Activated T-cell treated with anti-CD3 and anti-CD28 coated beads, Interleukin-2, amount 50 U/mL, for 72 hours (primary cell): ENCODE measurements at regions not wholly inside any gene's neighbourhood (a gene's known extent, or its start where the extent isn't known, plus 50 kb on each side); places are given as distances from the start of the nearest gene placed in this dataset.
"Not testable (repeated sequence)": the region's sequence is repeated elsewhere in the genome, so short reads cannot be mapped to it uniquely, and the experiment has no call there.

Experiments
- ATAC-seq, 2 donors: fragments of 150-1000 bp; cut with Tn5 transposase; replicated peaks in 1 of 2; 2 replicates each; pipeline ENCODE4 v1.10.0; 2021; ENCODE audit warnings: moderate library complexity in 2 of 2, mild to moderate bottlenecking in 1 of 2
- DNase-seq, 2 donors: peaks; one replicate each; pipeline ENCODE4 v3.0.0; 2021 to 2022; ENCODE audit warnings: mixed read lengths in 1 of 2
- H3K27ac Mint-ChIP-seq: one replicate; pipeline ENCODE4 v1.8.0; 2022; ENCODE audit warnings: mild to moderate bottlenecking, moderate library complexity, mixed read lengths
- H3K27me3 Mint-ChIP-seq: one replicate; pipeline ENCODE4 v1.8.0; 2022; ENCODE audit warnings: low read depth, mixed read lengths
- H3K36me3 Mint-ChIP-seq, 2 donors: one replicate each; pipeline ENCODE4 v1.8.0; 2022; ENCODE audit warnings: mixed read lengths in 2 of 2, mild to moderate bottlenecking in 1 of 2; ENCODE audit not compliant: insufficient read depth in 2 of 2
- H3K4me1 Mint-ChIP-seq: one replicate; pipeline ENCODE4 v1.8.0; 2022; ENCODE audit warnings: low read depth, mixed read lengths
- H3K4me3 Mint-ChIP-seq, 2 donors: one replicate each; pipeline ENCODE4 v1.8.0; 2022; ENCODE audit warnings: mild to moderate bottlenecking in 2 of 2, mixed read lengths in 2 of 2, moderate library complexity in 2 of 2
- H3K9me3 Mint-ChIP-seq, 2 donors: one replicate each; pipeline ENCODE4 v1.8.0; 2022; ENCODE audit warnings: mixed read lengths in 2 of 2

GRCh38 chr1:67537667-67538018 is 107.4 kb upstream of the SERBP1 start:
- DNase-seq (no peak), ATAC-seq (no peak)
- no peak overlapping the region for H3K4me3 Mint-ChIP-seq
- no peaks in the 10 kb centered on the region for H3K9me3 Mint-ChIP-seq
- H3K27ac Mint-ChIP-seq = no peak overlapping the region
- H3K27me3 Mint-ChIP-seq = no peaks in the 10 kb centered on the region
- H3K4me1 Mint-ChIP-seq = no peaks in the 10 kb centered on the region
- no peaks in the 10 kb centered on the region for H3K36me3 Mint-ChIP-seq

DNA sequence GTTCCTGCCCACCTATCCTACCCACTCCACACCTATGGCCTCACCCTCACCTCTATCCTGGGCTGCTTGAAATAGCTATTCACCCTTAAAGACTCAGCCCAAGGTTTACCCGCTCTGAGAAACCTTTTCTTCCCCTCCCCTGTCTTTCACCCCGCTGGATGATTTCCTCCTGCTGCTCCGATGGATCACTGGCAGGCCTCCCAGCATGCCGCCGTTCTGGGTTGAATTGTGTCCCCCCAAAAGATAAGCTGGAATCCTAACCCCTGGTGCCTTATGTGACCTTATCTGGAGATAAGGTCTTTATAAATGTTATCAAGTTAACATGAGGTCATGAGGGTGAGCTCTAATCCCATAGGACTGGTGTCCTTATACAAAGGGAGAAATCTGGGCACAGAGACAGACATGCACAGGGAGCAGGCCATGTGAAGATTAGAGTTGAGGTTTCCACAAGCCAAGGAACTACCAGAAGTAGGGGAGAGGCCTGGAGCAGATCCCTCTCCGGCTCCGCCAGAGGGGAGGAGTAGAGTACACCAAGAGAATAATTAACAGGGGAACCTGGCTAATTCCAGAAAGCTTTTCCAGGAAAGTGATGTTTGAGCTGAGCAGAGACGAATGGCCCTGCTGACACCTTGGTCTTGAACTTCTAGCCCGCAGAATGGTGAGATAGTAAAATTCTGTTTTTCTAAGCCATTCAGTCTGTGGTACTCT is 110.0 kb upstream of the SERBP1 start:
- Mint-ChIP-seq H3K4me3 (no peak overlapping the region), H3K27me3 (no peaks in the 10 kb centered on the region), H3K4me1 (no peaks in the 10 kb centered on the region), H3K36me3 (no peaks in the 10 kb centered on the region), H3K9me3 (no peaks in the 10 kb centered on the region), H3K27ac (no peak overlapping the region)
- ATAC-seq (no peak), DNase-seq (no peak)

DNA sequence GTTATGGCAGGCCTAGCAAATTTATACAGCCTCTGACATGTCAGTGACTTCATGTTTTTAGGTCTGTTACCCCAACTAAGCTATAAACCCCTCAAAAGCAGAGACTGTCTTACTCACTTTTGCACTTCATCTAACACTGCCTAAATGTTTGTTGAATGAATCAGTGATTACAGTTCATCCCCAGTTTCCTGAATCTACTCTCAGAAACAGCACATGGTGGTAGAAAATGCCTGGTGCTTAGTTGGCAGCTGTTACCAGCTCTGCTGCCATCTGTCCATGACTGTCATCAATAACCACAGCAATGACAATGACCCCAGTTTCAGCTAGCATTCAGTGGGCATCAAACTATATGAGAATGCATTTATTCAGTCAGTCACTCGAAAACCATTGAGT is 110.5 kb upstream of the SERBP1 start:
- no peaks in the 10 kb centered on the region for H3K36me3 Mint-ChIP-seq
- DNase-seq = no peak
- H3K27ac Mint-ChIP-seq = no peak overlapping the region
- no peak for ATAC-seq
- H3K27me3 Mint-ChIP-seq = no peaks in the 10 kb centered on the region
- H3K9me3 Mint-ChIP-seq = no peaks in the 10 kb centered on the region
- H3K4me1 Mint-ChIP-seq = no peaks in the 10 kb centered on the region
- no peak overlapping the region for H3K4me3 Mint-ChIP-seq

- Mint-ChIP-seq H3K4me1 (no peaks in the 10 kb centered on the region), H3K36me3 (no peaks in the 10 kb centered on the region), H3K4me3 (no peak overlapping the region), H3K9me3 (no peaks in the 10 kb centered on the region), H3K27ac (no peak overlapping the region), H3K27me3 (no peaks in the 10 kb centered on the region)
- ATAC-seq = no peak
- DNase-seq = no peak
These were observed 112.5 kb upstream of the SERBP1 start for GRCh38 chr1:67542747-67543146.

GRCh38 chr1:67544921-67545320 is 114.7 kb upstream of the SERBP1 start:
- ATAC-seq = no peak
- H3K27ac Mint-ChIP-seq = no peak overlapping the region

GRCh38 chr1:67545364-67545763 is 115.2 kb upstream of the SERBP1 start:
- Mint-ChIP-seq H3K4me1 (no peaks in the 10 kb centered on the region), H3K27me3 (peaks cover 6% of the 10 kb centered on the region)

More at GRCh38 chr1:67544921-67545320, 114.7 kb upstream of the SERBP1 start:
- DNase-seq = no peak
- Mint-ChIP-seq H3K27me3 (peaks cover 6% of the 10 kb centered on the region), H3K4me1 (no peaks in the 10 kb centered on the region), H3K4me3 (no peak overlapping the region), H3K36me3 (peaks cover 1 to 2% of the 10 kb centered on the region in 2 donors), H3K9me3 (peaks cover 0 to 1% of the 10 kb centered on the region in 2 donors)

DNA sequence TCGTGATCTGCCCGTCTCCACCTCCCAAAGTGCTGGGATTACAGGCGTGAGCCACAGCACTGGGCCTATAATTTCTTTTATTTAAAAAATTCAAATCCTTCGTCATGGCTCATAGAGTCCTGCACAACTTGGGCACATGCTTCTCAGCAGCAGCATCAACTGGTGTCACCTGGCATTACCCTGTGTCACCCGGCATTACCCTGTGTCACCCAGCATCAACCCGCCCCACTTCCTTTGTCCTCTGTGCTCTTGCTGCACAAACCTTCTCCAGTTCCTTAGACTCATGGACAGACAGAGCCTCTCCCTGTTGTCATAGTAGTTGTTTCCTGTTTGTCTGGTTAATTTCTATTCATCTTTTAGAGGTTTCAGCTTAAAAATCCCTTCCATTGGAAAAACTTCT is 121.2 kb upstream of the SERBP1 start:
- Mint-ChIP-seq H3K9me3 (peaks cover 0 to 1% of the 10 kb centered on the region in 2 donors), H3K27ac (no peak overlapping the region), H3K4me3 (no peak overlapping the region), H3K27me3 (peaks cover 6% of the 10 kb centered on the region), H3K4me1 (no peaks in the 10 kb centered on the region), H3K36me3 (peaks cover 1 to 2% of the 10 kb centered on the region in 2 donors)
- DNase-seq = no peak
- ATAC-seq = no peak

More at GRCh38 chr1:67545364-67545763, 115.2 kb upstream of the SERBP1 start:
- Mint-ChIP-seq H3K36me3 (peaks cover 1 to 2% of the 10 kb centered on the region in 2 donors), H3K4me3 (no peak overlapping the region), H3K9me3 (peaks cover 0 to 1% of the 10 kb centered on the region in 2 donors), H3K27ac (no peak overlapping the region)
- DNase-seq (no peak), ATAC-seq (no peak)

DNA sequence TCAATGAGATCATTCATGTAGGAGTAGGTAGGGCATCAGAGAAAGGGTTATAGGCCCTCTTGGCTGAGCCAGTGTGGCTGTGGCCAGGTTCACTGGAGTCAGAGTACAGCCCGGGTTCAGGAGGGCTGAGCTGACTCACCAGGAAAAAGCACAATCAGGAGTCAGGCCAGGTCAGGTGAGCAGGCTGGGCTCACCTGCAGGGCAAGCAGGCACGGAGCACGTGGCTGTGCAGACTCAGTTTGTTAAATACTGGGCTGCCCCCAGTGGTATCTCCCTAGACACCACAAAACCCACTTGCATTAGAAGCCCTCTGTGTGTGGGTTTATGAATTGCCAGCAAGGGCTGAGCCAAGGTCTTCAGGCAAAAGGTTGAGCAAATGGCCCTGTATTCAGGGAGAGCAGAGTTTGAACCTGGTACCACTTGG is 122.1 kb upstream of the SERBP1 start:
- Mint-ChIP-seq H3K9me3 (peaks cover 0 to 1% of the 10 kb centered on the region in 2 donors), H3K36me3 (peaks cover 1 to 2% of the 10 kb centered on the region in 2 donors), H3K27me3 (peaks cover 9% of the 10 kb centered on the region), H3K27ac (no peak overlapping the region), H3K4me1 (no peaks in the 10 kb centered on the region), H3K4me3 (no peak overlapping the region)
- ATAC-seq (no peak), DNase-seq (no peak)

GRCh38 chr1:67554204-67554603 is 124.0 kb upstream of the SERBP1 start:
- not testable (repeated sequence) for H3K9me3 Mint-ChIP-seq, DNase-seq, H3K4me1 Mint-ChIP-seq, H3K27ac Mint-ChIP-seq, H3K4me3 Mint-ChIP-seq, H3K36me3 Mint-ChIP-seq, ATAC-seq
- peaks cover 20% of the 10 kb centered on the region for H3K27me3 Mint-ChIP-seq

GRCh38 chr1:67555461-67556296 is 125.5 kb upstream of the SERBP1 start:
- no peaks in the 10 kb centered on the region for H3K4me1 Mint-ChIP-seq
- ATAC-seq (no peak), DNase-seq (no peak)
- no peaks in the 10 kb centered on the region for H3K36me3 Mint-ChIP-seq
- H3K4me3 Mint-ChIP-seq = no peak overlapping the region
- H3K9me3 Mint-ChIP-seq = no peaks in the 10 kb centered on the region
- H3K27me3 Mint-ChIP-seq = peaks cover 20% of the 10 kb centered on the region
- H3K27ac Mint-ChIP-seq = no peak overlapping the region

DNA sequence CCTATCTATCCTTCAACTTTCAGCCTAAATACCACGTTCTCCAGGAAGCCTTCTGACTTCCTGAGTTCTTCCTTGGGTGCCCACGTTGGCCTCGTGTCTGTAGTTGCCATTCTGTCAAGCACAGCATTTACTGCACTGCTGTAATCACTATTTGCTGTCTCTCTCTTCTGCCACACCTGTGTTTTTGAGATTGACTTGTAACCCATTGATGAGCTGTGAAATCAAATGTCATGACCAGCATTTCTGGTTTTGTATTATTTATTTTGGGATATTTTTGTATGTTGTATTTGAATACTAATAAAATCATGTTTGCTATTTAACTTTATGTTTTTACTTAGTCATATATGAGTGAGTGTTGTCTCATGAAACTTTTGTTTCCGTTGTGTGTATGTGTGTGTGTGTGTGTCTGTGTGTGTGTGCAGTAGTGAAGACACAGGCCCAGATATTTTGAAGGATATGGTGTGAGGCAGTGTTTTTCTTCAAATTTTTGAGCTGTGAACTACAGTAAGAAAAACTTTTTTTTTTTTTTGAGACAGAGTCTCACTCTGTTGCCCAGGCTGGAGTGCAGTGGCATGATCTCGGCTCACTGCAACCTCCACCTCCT is 126.2 kb upstream of the SERBP1 start:
- DNase-seq (no peak), ATAC-seq (no peak)
- Mint-ChIP-seq H3K4me3 (no peak overlapping the region), H3K4me1 (no peaks in the 10 kb centered on the region), H3K27ac (no peak overlapping the region), H3K9me3 (no peaks in the 10 kb centered on the region), H3K27me3 (peaks cover 20% of the 10 kb centered on the region), H3K36me3 (no peaks in the 10 kb centered on the region)

GRCh38 chr1:67557696-67558448 is 127.1 kb upstream of the GADD45A start:
- Mint-ChIP-seq H3K4me3 (no peak overlapping the region), H3K27me3 (peaks cover 20% of the 10 kb centered on the region), H3K36me3 (no peaks in the 10 kb centered on the region), H3K27ac (no peak overlapping the region), H3K9me3 (no peaks in the 10 kb centered on the region), H3K4me1 (no peaks in the 10 kb centered on the region)
- no peak for ATAC-seq
- DNase-seq = no peak
